ENCODE measurements at regions not wholly inside any gene's neighbourhood (a gene's known extent, or its start where the extent isn't known, plus 50 kb on each side); places are given as distances from the start of the nearest gene placed in this dataset.

- 0 out of 4 replicates have a peak, but pooled peaks of 1 of the 2 experiments have one; percentile 3 for TF ChIP-seq RAD21 (IDR thresholded peaks at IDR 0.05 in 1 of 2, conservative IDR thresholded peaks at IDR 0.05 in 1 of 2; ENCODE audit: low read depth in 2 of 2, low read length in 2 of 2)
- no peak for TF ChIP-seq FOSL1 (IDR thresholded peaks at IDR 0.05; ENCODE audit: insufficient read depth, low read depth, low read length)
- no peak overlapping the region for H4K8ac ChIP-seq (ENCODE audit: extremely low read depth, insufficient read depth, low read length)
- H3K79me1 ChIP-seq (ENCODE audit: low read depth, low read length), result no peaks in the 10 kb centered on the region
- no peak overlapping the region for H2BK20ac ChIP-seq (ENCODE audit: low read length)
- H3K4ac ChIP-seq (replicated peaks; ENCODE audit: insufficient read length, low read depth, low read length), result no peak overlapping the region
- H3K27ac ChIP-seq (ENCODE audit: low read depth, low read length), result no peak overlapping the region
- H3K4me3 ChIP-seq (ENCODE audit: extremely low read depth in 1 of 4, insufficient read depth in 2 of 4, low read depth in 3 of 4, low read length in 4 of 4), result no peak overlapping the region
- H3K23ac ChIP-seq (ENCODE audit: insufficient read length), result no peak overlapping the region
- H3K9ac ChIP-seq (replicated peaks in 1 of 4; ENCODE audit: extremely low read depth in 1 of 4, low read depth in 3 of 4, low read length in 3 of 4), result no peak overlapping the region
- no peak overlapping the region for H2BK120ac ChIP-seq (replicated peaks; ENCODE audit: low read depth, low read length)
- peaks cover 0 to under 1% (median 0%) of the 10 kb centered on the region in 4 experiments; a peak in 1 of 7 replicates for H3K4me1 ChIP-seq (replicated peaks in 1 of 4; ENCODE audit: control insufficient read depth in 3 of 4, insufficient read depth in 4 of 4, low read length in 3 of 4)
- H3K27me3 ChIP-seq (replicated peaks in 1 of 4; ENCODE audit: control insufficient read depth in 3 of 4, extremely low read depth in 1 of 4, insufficient read depth in 3 of 4, low read length in 3 of 4), result no peaks in the 10 kb centered on the region
- FAIRE-seq (no peak), DNase-seq (ENCODE audit: low read depth in 1 of 2, low spot score in 2 of 2) (no peak)
- ChIA-PET CTCF (ENCODE audit: partially characterized antibody) (interaction anchor here (1.5 kb wide), 1 partner anchor 22 kb away, joined by 3 read pairs; no protein-coding TSS in a partner anchor), POLR2A (ENCODE audit: partially characterized antibody) (interaction anchor here (1.0 kb wide), 1 partner anchor 20 kb away, joined by 3 read pairs; no protein-coding TSS in a partner anchor)
- no peak overlapping the region for H3K18ac ChIP-seq (ENCODE audit: extremely low read depth, low read length)
- no peak overlapping the region for H3K4me2 ChIP-seq (ENCODE audit: insufficient read depth in 1 of 2, low read depth in 2 of 2, low read length in 2 of 2)
- H2AK5ac ChIP-seq (ENCODE audit: low read depth, low read length), result no peak overlapping the region
- H2AFZ ChIP-seq (ENCODE audit: low read length), result no peak overlapping the region
- WGBS, 2 experiments (ENCODE audit: extremely low coverage in 1 of 2, insufficient coverage in 1 of 2, insufficient read length in 1 of 2, insufficient replicate concordance in 2 of 2, low coverage in 1 of 2, low lambda C conversion rate in 2 of 2, missing lambda C conversion rate in 1 of 2), result 91% methylated on average over 8 of the region's 8 CpGs; no CpG with 5 or more reads in 1 of the 2 experiments
- H3K23me2 ChIP-seq (ENCODE audit: low read depth, low read length), result no peaks in the 10 kb centered on the region
- H3K9me3 ChIP-seq (ENCODE audit: insufficient read depth in 2 of 2, low read depth in 1 of 2, low read length in 1 of 2), result no peaks in the 10 kb centered on the region
- no peak overlapping the region for H4K91ac ChIP-seq (replicated peaks; ENCODE audit: insufficient read length, low read length)
- no peak overlapping the region for H2BK5ac ChIP-seq (ENCODE audit: low read depth, low read length)
- no peak overlapping the region for H3K56ac ChIP-seq (replicated peaks; ENCODE audit: insufficient read length, low read depth, low read length)
- no peak overlapping the region for H2BK12ac ChIP-seq (ENCODE audit: low read depth, low read length)
- no peak overlapping the region for H3K14ac ChIP-seq (ENCODE audit: insufficient read length)
- no peaks in the 10 kb centered on the region for H4K20me1 ChIP-seq (replicated peaks in 1 of 2; ENCODE audit: control insufficient read depth in 1 of 2, insufficient read depth in 2 of 2, low read length in 2 of 2)
- H3K36me3 ChIP-seq (ENCODE audit: control insufficient read depth in 2 of 4, insufficient read depth in 4 of 4, low read length in 3 of 4), result no peaks in the 10 kb centered on the region
- H2BK15ac ChIP-seq (ENCODE audit: low read length), result no peak overlapping the region
- H3K79me2 ChIP-seq (ENCODE audit: control insufficient read depth in 1 of 2, insufficient read depth in 2 of 2, low read length in 2 of 2), result no peaks in the 10 kb centered on the region
- no peak overlapping the region for H4K5ac ChIP-seq (ENCODE audit: insufficient read length, low read depth, low read length)
These were observed 292.6 kb upstream of the TCF4 start for GRCh38 chr18:55880617-55881016.

All from H1 (cell line).